ENCODE measurements at regions not wholly inside any gene's neighbourhood (a gene's known extent, or its start where the extent isn't known, plus 50 kb on each side); places are given as distances from the start of the nearest gene placed in this dataset.

GRCh38 chr14:37797675-37798074, 202.2 kb downstream of the TTC6 start:
- dilution Hi-C loops (cut with MboI; ENCODE audit: extremely low pct_ligation_motif_present, low sequenced_read_pairs) (no loop called here), intact Hi-C loops (cut with micrococcal nuclease) (no loop called here)
- no peak overlapping the region for H3K27ac ChIP-seq (ENCODE audit: insufficient read depth, low read depth, low read length)
- no peak overlapping the region for H2AFZ ChIP-seq (ENCODE audit: low read depth, low read length)
- no TSS peak for BruUV-seq (replicated peaks)
- POLR2A ChIA-PET = no interaction called here
- no peaks in the 10 kb centered on the region for H3K36me3 ChIP-seq (ENCODE audit: control insufficient read depth in 2 of 2, extremely low read depth in 1 of 2, insufficient read depth in 2 of 2, low read length in 2 of 2)
- no peaks in the 10 kb centered on the region for H3K27me3 ChIP-seq (ENCODE audit: control insufficient read depth in 2 of 2, insufficient read depth in 2 of 2, low read length in 2 of 2)
- no peaks in the 10 kb centered on the region for H4K20me1 ChIP-seq (replicated peaks; ENCODE audit: control insufficient read depth, extremely low read depth, insufficient read depth, low read length)
- FAIRE-seq (no peak), DNase-seq (ENCODE audit: low read depth, low spot score) (no peak)
- H3K4me2 ChIP-seq (ENCODE audit: insufficient read depth, low read length) = no peak overlapping the region
- H3K79me2 ChIP-seq (ENCODE audit: control insufficient read depth, insufficient read depth, low read length) = no peaks in the 10 kb centered on the region
- TF ChIP-seq MAX (IDR thresholded peaks at IDR 0.05; ENCODE audit: insufficient read depth, insufficient read length) (no peak), POLR2AphosphoS5 (IDR thresholded peaks at IDR 0.05; ENCODE audit: insufficient read depth, low read depth, low read length) (no peak), GATA2 (IDR thresholded peaks at IDR 0.05; ENCODE audit: insufficient read depth, insufficient read length, low read depth, low read length) (no peak), EZH2 (IDR thresholded peaks at IDR 0.05; ENCODE audit: borderline replicate concordance, low read depth, low read length, severe bottlenecking) (no peak), POLR2A (IDR thresholded peaks at IDR 0.05; ENCODE audit: low read depth, low read length) (no peak), JUN (IDR thresholded peaks at IDR 0.05; ENCODE audit: borderline replicate concordance, insufficient read depth, insufficient read length, low read depth) (no peak), FOS (IDR thresholded peaks at IDR 0.05; ENCODE audit: borderline replicate concordance, insufficient read depth, low read length) (no peak), MYC (IDR thresholded peaks at IDR 0.05; ENCODE audit: low read depth, low read length) (no peak), CTCF (IDR thresholded peaks at IDR 0.05; ENCODE audit: extremely low read depth in 1 of 2, insufficient read depth in 1 of 2, low read depth in 1 of 2, low read length in 2 of 2) (no peak)
- no peaks in the 10 kb centered on the region for H3K9me1 ChIP-seq (replicated peaks; ENCODE audit: control insufficient read depth, extremely low read depth, insufficient read depth, low read length)
- H3K4me1 ChIP-seq (ENCODE audit: control insufficient read depth, extremely low read depth, insufficient read depth, low read length) = no peaks in the 10 kb centered on the region
- H3K4me3 ChIP-seq (replicated peaks in 1 of 3; ENCODE audit: insufficient read depth in 1 of 3, low read depth in 1 of 3, low read length in 3 of 3) = no peak overlapping the region
- no peak overlapping the region for H3K9ac ChIP-seq (replicated peaks; ENCODE audit: extremely low read depth, insufficient read depth, low read length)
- CTCF ChIA-PET = no interaction called here
- H3K9me3 ChIP-seq (replicated peaks; ENCODE audit: control insufficient read depth, insufficient read depth, low read length) = no peaks in the 10 kb centered on the region
